ENCODE measurements at regions not wholly inside any gene's neighbourhood (a gene's known extent, or its start where the extent isn't known, plus 50 kb on each side); places are given as distances from the start of the nearest gene placed in this dataset.

DNA sequence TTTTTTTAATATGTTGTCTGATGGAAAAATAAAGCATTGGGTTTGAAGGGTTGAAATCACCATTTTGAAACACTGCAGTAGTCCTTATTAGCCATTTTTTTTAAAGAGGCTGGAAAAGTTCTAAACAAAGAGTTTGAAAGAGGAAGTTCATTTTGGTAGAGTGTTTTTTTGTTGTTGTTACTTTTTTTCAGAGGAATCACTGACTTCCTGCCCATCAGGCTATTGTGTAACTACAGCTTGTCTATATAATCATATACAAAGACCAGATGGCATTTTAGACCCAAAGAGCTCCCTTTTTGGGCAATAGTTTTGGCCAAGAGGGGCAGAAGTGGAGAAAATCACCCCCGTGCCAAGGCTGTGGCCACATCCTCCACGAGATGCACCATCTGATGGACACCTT lies 818.5 kb upstream of the AMELY start:
- no peak for TF ChIP-seq CTCF (IDR thresholded peaks at IDR 0.05)
- no peak for TF ChIP-seq POLR2A (IDR thresholded peaks at IDR 0.05)

Measured in breast epithelium (tissue), 3 donors.